Transverse colon (tissue), 4 donors: ENCODE measurements at regions not wholly inside any gene's neighbourhood (a gene's known extent, or its start where the extent isn't known, plus 50 kb on each side); places are given as distances from the start of the nearest gene placed in this dataset.

Experiments used
- DNase-seq: peaks from one replicate; pipeline ENCODE4 v3.0.0-alpha.2; 2019
- H3K27ac ChIP-seq, 4 donors: fragments of 200-600 bp; sonication (generic); 2 replicates each; pipeline ENCODE4 v1.5.1; 2016 to 2018; ENCODE audit warnings: inconsistent platforms in 4 of 4
- H3K27me3 ChIP-seq: fragments of 200-600 bp; sonication (generic); 2 replicates; pipeline ENCODE4 v1.5.1; 2017; ENCODE audit warnings: inconsistent platforms
- H3K36me3 ChIP-seq, 4 donors: fragments of 200-600 bp; sonication (generic); 2 replicates each; pipeline ENCODE4 v1.5.1; 2017 to 2019; ENCODE audit warnings: inconsistent platforms in 4 of 4
- H3K4me1 ChIP-seq, 4 donors: fragments of 200-600 bp; sonication (generic); 2 replicates each; pipeline ENCODE4 v1.5.1; 2017 to 2020; ENCODE audit warnings: inconsistent platforms in 4 of 4
- H3K4me3 ChIP-seq, 4 donors: fragments of 200-600 bp; sonication (generic); 1 replicate in 1 of 4; 2 replicates in 3 of 4; pipeline versions ENCODE4 v1.5.1 to v1.6.1; 2017 to 2019; ENCODE audit warnings: inconsistent platforms in 4 of 4
- H3K9me3 ChIP-seq, 2 donors: fragments of 200-600 bp; sonication (generic); 2 replicates each; pipeline ENCODE4 v1.5.1; 2017 to 2019; ENCODE audit warnings: inconsistent platforms in 2 of 2
- CTCF ChIP-seq, 5 experiments: fragments of 200-600 bp in 3 of 5; fragments of 450-650 bp in 2 of 5; sonication (generic) in 3 of 5; IDR thresholded peaks; 1 replicate in 2 of 5; 2 replicates in 3 of 5; pipeline ENCODE4 v1.5.1; 2016 to 2017; ENCODE audit warnings: antibody characterized with exemption in 5 of 5, inconsistent platforms in 3 of 5, mild to moderate bottlenecking in 2 of 5, moderate library complexity in 1 of 5
- EP300 ChIP-seq: sonication (generic); formaldehyde crosslinking; IDR thresholded peaks from one replicate; pipeline ENCODE4 v1.6.1; 2017; ENCODE audit warnings: antibody characterized with exemption, low read depth
- POLR2A ChIP-seq: fragments of 450-650 bp; IDR thresholded peaks from one replicate; pipeline ENCODE4 v1.6.1; 2016; ENCODE audit warnings: antibody characterized with exemption, mild to moderate bottlenecking, moderate library complexity
- POLR2AphosphoS5 ChIP-seq, 3 donors: sonication (generic); formaldehyde crosslinking; IDR thresholded peaks; one replicate each; pipeline ENCODE4 v1.6.1; 2016; ENCODE audit warnings: antibody characterized with exemption in 3 of 3
- WGBS, 2 donors: methylation state at CpG; one replicate each; pipeline ENCODE4 v1.1.5; 2018; ENCODE audit warnings: low coverage in 1 of 2; 5-methylcytosine and 5-hydroxymethylcytosine counted together
- in situ Hi-C, 4 donors: fragments of 200-750 bp; cut with MboI; loops; one replicate each; pipeline versions ENCODE4 v1.15.0 to v1.15.1; 2017; ENCODE audit warnings: low sequenced_read_pairs in 3 of 4, low pct_ligation_motif_present in 1 of 4, low pct_unique_long_range_greater_than_20kb in 1 of 4
- intact Hi-C: fragments of 100-400 bp; cut with DNase I; formaldehyde crosslinking; loops from one replicate; pipeline ENCODE4 v1.15.1; 2023; ENCODE audit warnings: low total_unique reads

GRCh38 chr21:15254111-15254510 is 189.3 kb upstream of the NRIP1 start:
- DNase-seq: no peak
- no peak overlapping the region for H3K4me3 ChIP-seq
- intact Hi-C loops (no loop called here), in situ Hi-C loops (loop anchor here in 1 of 4 donors (25.0 kb wide), 1 partner anchor 108 kb away; no protein-coding TSS in a partner anchor)
- no peaks in the 10 kb centered on the region for H3K36me3 ChIP-seq
- H3K27me3 ChIP-seq: no peaks in the 10 kb centered on the region
- H3K4me1 ChIP-seq: no peaks in the 10 kb centered on the region
- H3K9me3 ChIP-seq: no peaks in the 10 kb centered on the region
- 90 to 100% methylated on average over 1 to 4 of the region's 4 CpGs for WGBS, 2 donors
- H3K27ac ChIP-seq: no peak overlapping the region
- TF ChIP-seq POLR2A: no peak
- no peak for TF ChIP-seq CTCF (IDR thresholded peaks at IDR 0.05)
- TF ChIP-seq POLR2AphosphoS5 (IDR thresholded peaks at IDR 0.05): no peak
- no peak for TF ChIP-seq EP300

GRCh38 chr21:15255261-15255660 is 190.5 kb upstream of the NRIP1 start:
- WGBS, 2 donors: 78 to 85% methylated on average over 7 of the region's 7 CpGs

GRCh38 chr21:15255763-15256162 is 191.0 kb upstream of the NRIP1 start:
- DNase-seq: no peak
- no peak overlapping the region for H3K4me3 ChIP-seq
- no peaks in the 10 kb centered on the region for H3K4me1 ChIP-seq
- H3K9me3 ChIP-seq: no peaks in the 10 kb centered on the region
- in situ Hi-C loops: loop anchor here in 1 of 4 donors (25.0 kb wide), 1 partner anchor 107 kb away; no protein-coding TSS in a partner anchor
- TF ChIP-seq CTCF (IDR thresholded peaks at IDR 0.05) (no peak), POLR2A (no peak), EP300 (no peak), POLR2AphosphoS5 (IDR thresholded peaks at IDR 0.05) (no peak)
- H3K27me3 ChIP-seq: no peaks in the 10 kb centered on the region
- intact Hi-C loops: loop anchor here (2.0 kb wide), 1 partner anchor 47 kb away; no protein-coding TSS in a partner anchor
- H3K27ac ChIP-seq: no peak overlapping the region
- no peaks in the 10 kb centered on the region for H3K36me3 ChIP-seq

More at GRCh38 chr21:15255261-15255660, 190.5 kb upstream of the NRIP1 start:
- Histone ChIP-seq H3K36me3 (no peaks in the 10 kb centered on the region), H3K9me3 (no peaks in the 10 kb centered on the region), H3K27ac (no peak overlapping the region), H3K4me3 (no peak overlapping the region), H3K4me1 (no peaks in the 10 kb centered on the region), H3K27me3 (no peaks in the 10 kb centered on the region)
- in situ Hi-C loops: loop anchor here in 1 of 4 donors (25.0 kb wide), 1 partner anchor 107 kb away; no protein-coding TSS in a partner anchor
- TF ChIP-seq EP300 (no peak), POLR2A (no peak), POLR2AphosphoS5 (IDR thresholded peaks at IDR 0.05) (no peak), CTCF (IDR thresholded peaks at IDR 0.05) (no peak)
- intact Hi-C loops: no loop called here
- no peak for DNase-seq

GRCh38 chr21:15256996-15257395 is 192.2 kb upstream of the NRIP1 start:
- no peak for DNase-seq
- no peak overlapping the region for H3K27ac ChIP-seq
- in situ Hi-C loops (loop anchor here in 1 of 4 donors (25.0 kb wide), 1 partner anchor 105 kb away; no protein-coding TSS in a partner anchor), intact Hi-C loops (loop anchor here (2.0 kb wide), 1 partner anchor 46 kb away; no protein-coding TSS in a partner anchor)
- no peaks in the 10 kb centered on the region for H3K36me3 ChIP-seq
- H3K27me3 ChIP-seq: no peaks in the 10 kb centered on the region
- no peaks in the 10 kb centered on the region for H3K4me1 ChIP-seq
- no peak overlapping the region for H3K4me3 ChIP-seq
- H3K9me3 ChIP-seq: no peaks in the 10 kb centered on the region
- no peak for TF ChIP-seq EP300
- no peak for TF ChIP-seq POLR2AphosphoS5 (IDR thresholded peaks at IDR 0.05)
- no peak for TF ChIP-seq CTCF (IDR thresholded peaks at IDR 0.05)
- TF ChIP-seq POLR2A: no peak
